ENCODE measurements at regions not wholly inside any gene's neighbourhood (a gene's known extent, or its start where the extent isn't known, plus 50 kb on each side); places are given as distances from the start of the nearest gene placed in this dataset.
A peak's percentile ranks its signal among the peaks of the same experiment; 100 is the strongest.

- no peaks in the 10 kb centered on the region for H3K36me3 Mint-ChIP-seq
- H3K27ac Mint-ChIP-seq, result no peak overlapping the region
- DNase-seq (no peak), ATAC-seq (no peak)
- Histone ChIP-seq H3K27ac (ENCODE audit: low read depth, low read length) (no peak overlapping the region), H3K36me3 (ENCODE audit: control insufficient read depth in 2 of 3, insufficient read depth in 3 of 3, low read length in 3 of 3) (no peaks in the 10 kb centered on the region), H3K4me1 (ENCODE audit: control insufficient read depth in 2 of 2, insufficient read depth in 2 of 2, low read length in 2 of 2) (no peaks in the 10 kb centered on the region), H3K27me3 (ENCODE audit: control insufficient read depth in 2 of 2, insufficient read depth in 2 of 2, low read length in 2 of 2) (no peaks in the 10 kb centered on the region), H3K4me3 (ENCODE audit: low read length) (no peak overlapping the region), H3K9me3 (ENCODE audit: control insufficient read depth in 2 of 3, low read length in 3 of 3) (no peaks in the 10 kb centered on the region)
- no peaks in the 10 kb centered on the region for H3K27me3 Mint-ChIP-seq
- POLR2A ChIA-PET, result no interaction called here
- H3K4me3 Mint-ChIP-seq, result no peak overlapping the region
- CTCF ChIA-PET, result interaction anchor here (0.6 kb wide), 1 partner anchor 93 kb away, joined by 4 read pairs; no protein-coding TSS in a partner anchor
- H3K9me3 Mint-ChIP-seq, result peaks cover 0 to 3% (median 0%) of the 10 kb centered on the region in 11 donors
- intact Hi-C loops (cut with micrococcal nuclease), result no loop called here
- peaks cover 0 to 7% (median 4%) of the 10 kb centered on the region in 7 donors for H3K4me1 Mint-ChIP-seq
These were observed 76.2 kb upstream of the COL5A2 start for GRCh38 chr2:189255711-189256110.

GRCh38 chr2:189258616-189259365, 79.2 kb upstream of the COL5A2 start:
- H3K36me3 Mint-ChIP-seq, result no peaks in the 10 kb centered on the region
- Histone ChIP-seq H3K9me3 (ENCODE audit: control insufficient read depth in 2 of 3, low read length in 3 of 3) (no peaks in the 10 kb centered on the region), H3K27me3 (ENCODE audit: control insufficient read depth in 2 of 2, insufficient read depth in 2 of 2, low read length in 2 of 2) (no peaks in the 10 kb centered on the region), H3K4me3 (ENCODE audit: low read length) (no peak overlapping the region), H3K27ac (ENCODE audit: low read depth, low read length) (no peak overlapping the region), H3K4me1 (ENCODE audit: control insufficient read depth in 2 of 2, insufficient read depth in 2 of 2, low read length in 2 of 2) (no peaks in the 10 kb centered on the region), H3K36me3 (ENCODE audit: control insufficient read depth in 2 of 3, insufficient read depth in 3 of 3, low read length in 3 of 3) (no peaks in the 10 kb centered on the region)
- intact Hi-C loops (cut with micrococcal nuclease), result no loop called here
- H3K4me3 Mint-ChIP-seq, result no peak overlapping the region
- ATAC-seq, result no peak
- no peak for DNase-seq
- ChIA-PET POLR2A (no interaction called here), CTCF (no interaction called here)
- no peak overlapping the region for H3K27ac Mint-ChIP-seq
- peaks cover 0 to 3% (median 0%) of the 10 kb centered on the region in 11 donors for H3K9me3 Mint-ChIP-seq
- peaks cover 0 to 22% (median 11%) of the 10 kb centered on the region in 7 donors for H3K4me1 Mint-ChIP-seq
- no peaks in the 10 kb centered on the region for H3K27me3 Mint-ChIP-seq

GRCh38 chr2:189260361-189260814, 80.8 kb upstream of the COL5A2 start:
- H3K9me3 Mint-ChIP-seq, result peaks cover 0 to 4% (median 0%) of the 10 kb centered on the region in 11 donors
- intact Hi-C loops (cut with micrococcal nuclease), result no loop called here
- no peaks in the 10 kb centered on the region for H3K4me1 ChIP-seq (ENCODE audit: control insufficient read depth in 2 of 2, insufficient read depth in 2 of 2, low read length in 2 of 2)
- H3K27me3 Mint-ChIP-seq, result no peaks in the 10 kb centered on the region
- peak overlapping the region in 1 of 10 donors; percentile 13 for H3K4me3 Mint-ChIP-seq
- H3K27me3 ChIP-seq (ENCODE audit: control insufficient read depth in 2 of 2, insufficient read depth in 2 of 2, low read length in 2 of 2), result no peaks in the 10 kb centered on the region
- H3K36me3 Mint-ChIP-seq, result peaks cover 0 to 2% (median 0%) of the 10 kb centered on the region in 5 donors
- H3K36me3 ChIP-seq (ENCODE audit: control insufficient read depth in 2 of 3, insufficient read depth in 3 of 3, low read length in 3 of 3), result no peaks in the 10 kb centered on the region
- ChIA-PET POLR2A (no interaction called here), CTCF (no interaction called here)
- ATAC-seq (no peak), DNase-seq (no peak)
- H3K9me3 ChIP-seq (ENCODE audit: control insufficient read depth in 2 of 3, low read length in 3 of 3), result no peaks in the 10 kb centered on the region
- H3K4me3 ChIP-seq (ENCODE audit: low read length), result no peak overlapping the region
- no peak overlapping the region for H3K27ac ChIP-seq (ENCODE audit: low read depth, low read length)
- H3K4me1 Mint-ChIP-seq, result peaks cover 0 to 22% (median 11%) of the 10 kb centered on the region in 7 donors
- H3K27ac Mint-ChIP-seq, result peak overlapping the region in 1 of 9 donors; percentile 58

GRCh38 chr2:189261431-189261841, 81.9 kb upstream of the COL5A2 start:
- Mint-ChIP-seq H3K9me3 (peaks cover 0 to 7% (median 0%) of the 10 kb centered on the region in 11 donors), H3K4me1 (peaks cover 0 to 22% (median 11%) of the 10 kb centered on the region in 7 donors), H3K4me3 (peak overlapping the region in 5 of 10 donors; percentile 4 to 33 (median 27)), H3K27me3 (no peaks in the 10 kb centered on the region), H3K36me3 (peaks cover 0 to 3% (median 0%) of the 10 kb centered on the region in 5 donors), H3K27ac (peak overlapping the region in 2 of 9 donors; percentile 11 to 12)
- DNase-seq (peak in 4 of 9 donors; percentile 3 to 8 (median 4)), ATAC-seq (peak; percentile 44)
- peaks cover 0 to 4% (median 0%) of the 10 kb centered on the region in 3 experiments for H3K9me3 ChIP-seq (ENCODE audit: control insufficient read depth in 2 of 3, low read length in 3 of 3)
- H3K27ac ChIP-seq (ENCODE audit: low read depth, low read length), result no peak overlapping the region
- no peaks in the 10 kb centered on the region for H3K4me1 ChIP-seq (ENCODE audit: control insufficient read depth in 2 of 2, insufficient read depth in 2 of 2, low read length in 2 of 2)
- ChIA-PET CTCF (no interaction called here), POLR2A (no interaction called here)
- no peaks in the 10 kb centered on the region for H3K36me3 ChIP-seq (ENCODE audit: control insufficient read depth in 2 of 3, insufficient read depth in 3 of 3, low read length in 3 of 3)
- intact Hi-C loops (cut with micrococcal nuclease), result no loop called here
- H3K27me3 ChIP-seq (ENCODE audit: control insufficient read depth in 2 of 2, insufficient read depth in 2 of 2, low read length in 2 of 2), result no peaks in the 10 kb centered on the region
- H3K4me3 ChIP-seq (ENCODE audit: low read length), result no peak overlapping the region

- Mint-ChIP-seq H3K27me3 (no peaks in the 10 kb centered on the region), H3K27ac (no peak overlapping the region), H3K4me3 (peak overlapping the region in 1 of 10 donors; percentile 30), H3K9me3 (peaks cover 0 to 7% (median 0%) of the 10 kb centered on the region in 11 donors), H3K4me1 (peaks cover 0 to 22% (median 11%) of the 10 kb centered on the region in 7 donors), H3K36me3 (peaks cover 0 to 3% (median 0%) of the 10 kb centered on the region in 5 donors)
- Histone ChIP-seq H3K9me3 (ENCODE audit: control insufficient read depth in 2 of 3, low read length in 3 of 3) (peaks cover 0 to 4% (median 0%) of the 10 kb centered on the region in 3 experiments), H3K4me3 (ENCODE audit: low read length) (no peak overlapping the region), H3K27me3 (ENCODE audit: control insufficient read depth in 2 of 2, insufficient read depth in 2 of 2, low read length in 2 of 2) (no peaks in the 10 kb centered on the region), H3K36me3 (ENCODE audit: control insufficient read depth in 2 of 3, insufficient read depth in 3 of 3, low read length in 3 of 3) (no peaks in the 10 kb centered on the region), H3K4me1 (ENCODE audit: control insufficient read depth in 2 of 2, insufficient read depth in 2 of 2, low read length in 2 of 2) (no peaks in the 10 kb centered on the region), H3K27ac (ENCODE audit: low read depth, low read length) (no peak overlapping the region)
- no peak for DNase-seq
- ATAC-seq, result no peak
- POLR2A ChIA-PET, result no interaction called here
- CTCF ChIA-PET, result no interaction called here
- intact Hi-C loops (cut with micrococcal nuclease), result no loop called here
These were observed 82.4 kb upstream of the COL5A2 start for GRCh38 chr2:189261916-189262315.

- CTCF ChIA-PET, result no interaction called here
- peaks cover 0 to 4% (median 2%) of the 10 kb centered on the region in 5 donors for H3K36me3 Mint-ChIP-seq
- H3K36me3 ChIP-seq (ENCODE audit: control insufficient read depth in 2 of 3, insufficient read depth in 3 of 3, low read length in 3 of 3), result no peaks in the 10 kb centered on the region
- no peak overlapping the region for H3K4me3 ChIP-seq (ENCODE audit: low read length)
- POLR2A ChIA-PET, result no interaction called here
- peaks cover 0 to 15% (median 11%) of the 10 kb centered on the region in 7 donors for H3K4me1 Mint-ChIP-seq
- no peaks in the 10 kb centered on the region for H3K4me1 ChIP-seq (ENCODE audit: control insufficient read depth in 2 of 2, insufficient read depth in 2 of 2, low read length in 2 of 2)
- intact Hi-C loops (cut with micrococcal nuclease), result no loop called here
- no peak for DNase-seq
- H3K27ac Mint-ChIP-seq, result no peak overlapping the region
- H3K9me3 ChIP-seq (ENCODE audit: control insufficient read depth in 2 of 3, low read length in 3 of 3), result peaks cover 0 to 4% (median 0%) of the 10 kb centered on the region in 3 experiments
- H3K4me3 Mint-ChIP-seq, result no peak overlapping the region
- H3K9me3 Mint-ChIP-seq, result peaks cover 0 to 12% (median 2%) of the 10 kb centered on the region in 11 donors
- no peak for ATAC-seq
- no peak overlapping the region for H3K27ac ChIP-seq (ENCODE audit: low read depth, low read length)
- no peaks in the 10 kb centered on the region for H3K27me3 Mint-ChIP-seq
- H3K27me3 ChIP-seq (ENCODE audit: control insufficient read depth in 2 of 2, insufficient read depth in 2 of 2, low read length in 2 of 2), result no peaks in the 10 kb centered on the region
These were observed 86.2 kb upstream of the COL5A2 start for GRCh38 chr2:189265696-189266320.

All from naive thymus-derived CD4-positive, alpha-beta T cell (primary cell).